Motor neuron (in vitro differentiated cells): ENCODE measurements at regions not wholly inside any gene's neighbourhood (a gene's known extent, or its start where the extent isn't known, plus 50 kb on each side); places are given as distances from the start of the nearest gene placed in this dataset.

ENCODE experiments used
- ATAC-seq, 8 experiments: fragments of 200-7000 bp; cut with Tn5 transposase; replicated peaks in 6 of 8; 2 replicates each; pipeline ENCODE4 v1.8.0; 2021; ENCODE audit warnings: mild to moderate bottlenecking in 8 of 8, moderate library complexity in 8 of 8
- H3K27ac ChIP-seq, 2 donors: fragments of 250-450 bp; sonication (Bioruptor Pico); 2 replicates each; pipeline ENCODE4 v1.9.0; 2021; ENCODE audit warnings: antibody characterized with exemption in 2 of 2, mild to moderate bottlenecking in 2 of 2, moderate library complexity in 1 of 2
- H3K4me1 ChIP-seq, 2 donors: fragments of 250-450 bp; sonication (Bioruptor Pico); replicated peaks in 1 of 2; 2 replicates each; pipeline ENCODE4 v1.6.1; 2021; ENCODE audit warnings: antibody characterized with exemption in 2 of 2, mild to moderate bottlenecking in 2 of 2, moderate library complexity in 1 of 2
- H3K4me3 ChIP-seq, 5 donors: fragments of 250-450 bp; sonication (Bioruptor Pico); 2 replicates each; pipeline ENCODE4 v1.9.0; 2021; ENCODE audit warnings: antibody characterized with exemption in 5 of 5, mild to moderate bottlenecking in 5 of 5, moderate library complexity in 4 of 5
- WGBS, 10 experiments: fragments of 450-650 bp; shearing (Covaris generic); methylation state at CpG; one replicate each; pipeline ENCODE4 v1.0.0; 2022; 5-methylcytosine and 5-hydroxymethylcytosine counted together
- in situ Hi-C, 9 experiments: fragments of 400-800 bp; cut with MboI; loops; one replicate each; pipeline ENCODE4 v1.15.0; 2021; ENCODE audit warnings: low sequenced_read_pairs in 9 of 9, low pct_unique_long_range_greater_than_20kb in 2 of 9; ENCODE audit not compliant: unreplicated experiment in 9 of 9

- in situ Hi-C loops = no loop called here
- 0 to 86% (median 69%) methylated on average over 1 of the region's 1 CpG; no CpG with 5 or more reads in 4 of the 10 experiments for WGBS, 10 experiments
- H3K27ac ChIP-seq = no peak overlapping the region
- no peak overlapping the region for H3K4me3 ChIP-seq
- ATAC-seq = peak in 1 of 8 experiments; percentile 12
- peaks cover 0 to 4% of the 10 kb centered on the region in 2 donors for H3K4me1 ChIP-seq
Measured at GRCh38 chr10:47169581-47169980, 130.4 kb upstream of the GDF10 start.

- Histone ChIP-seq H3K4me1 (peaks cover 12 to 15% of the 10 kb centered on the region in 2 donors), H3K4me3 (no peak overlapping the region), H3K27ac (no peak overlapping the region)
- 26 to 100% (median 63%) methylated on average over 1 to 4 of the region's 6 CpGs; no CpG with 5 or more reads in 2 of the 10 experiments for WGBS, 10 experiments
- ATAC-seq = no peak
- in situ Hi-C loops = no loop called here
Measured at GRCh38 chr10:47173929-47174442, 126.0 kb upstream of the GDF10 start.

- peaks cover 12 to 15% of the 10 kb centered on the region in 2 donors for H3K4me1 ChIP-seq
- H3K4me3 ChIP-seq = no peak overlapping the region
- WGBS, 10 experiments = 5 to 79% (median 35%) methylated on average over 2 to 12 of the region's 15 CpGs; no CpG with 5 or more reads in 2 of the 10 experiments
- in situ Hi-C loops = no loop called here
- H3K27ac ChIP-seq = no peak overlapping the region
- peak in 6 of 8 experiments; percentile 8 to 74 (median 72) for ATAC-seq
Measured at GRCh38 chr10:47175181-47176123, 124.5 kb upstream of the GDF10 start.

GRCh38 chr10:47176206-47176902, 123.6 kb upstream of the GDF10 start:
- in situ Hi-C loops = no loop called here
- ATAC-seq = peak; percentile 7 to 75 (median 28)
- H3K4me3 ChIP-seq = no peak overlapping the region
- H3K4me1 ChIP-seq = peaks cover 12 to 15% of the 10 kb centered on the region in 2 donors
- H3K27ac ChIP-seq = no peak overlapping the region
- WGBS, 10 experiments = 0 to 84% (median 43%) methylated on average over 3 to 8 of the region's 12 CpGs; no CpG with 5 or more reads in 4 of the 10 experiments

- peak in 4 of 8 experiments; percentile 22 to 95 (median 84) for ATAC-seq
- in situ Hi-C loops = no loop called here
- H3K4me3 ChIP-seq = no peak overlapping the region
- 5 to 100% (median 86%) methylated on average over 1 to 8 of the region's 8 CpGs for WGBS, 10 experiments
- H3K27ac ChIP-seq = no peak overlapping the region
- H3K4me1 ChIP-seq = peaks cover 12 to 15% of the 10 kb centered on the region in 2 donors
Measured at GRCh38 chr10:47176903-47177868, 122.8 kb upstream of the GDF10 start.

GRCh38 chr10:47178537-47179290, 121.3 kb upstream of the GDF10 start:
- H3K4me3 ChIP-seq = no peak overlapping the region
- peaks cover 12 to 15% of the 10 kb centered on the region in 2 donors for H3K4me1 ChIP-seq
- in situ Hi-C loops = no loop called here
- no peak overlapping the region for H3K27ac ChIP-seq
- no peak for ATAC-seq
- WGBS, 10 experiments = 40 to 100% (median 89%) methylated on average over 1 to 5 of the region's 5 CpGs; no CpG with 5 or more reads in 1 of the 10 experiments

GRCh38 chr10:47179291-47179647, 120.7 kb upstream of the GDF10 start:
- Histone ChIP-seq H3K4me1 (peaks cover 12 to 15% of the 10 kb centered on the region in 2 donors), H3K27ac (no peak overlapping the region), H3K4me3 (no peak overlapping the region)
- ATAC-seq = no peak
- in situ Hi-C loops = no loop called here
- WGBS, 10 experiments = 40 to 100% (median 83%) methylated on average over 1 of the region's 1 CpG; no CpG with 5 or more reads in 7 of the 10 experiments

GRCh38 chr10:47181052-47181849, 118.7 kb upstream of the GDF10 start:
- Histone ChIP-seq H3K27ac (no peak overlapping the region), H3K4me1 (peaks cover 0 to 4% of the 10 kb centered on the region in 2 donors), H3K4me3 (no peak overlapping the region)
- no peak for ATAC-seq
- in situ Hi-C loops = no loop called here
- 58 to 100% (median 91%) methylated on average over 2 to 15 of the region's 19 CpGs; no CpG with 5 or more reads in 1 of the 10 experiments for WGBS, 10 experiments

- WGBS, 10 experiments = 60 to 89% (median 89%) methylated on average over 3 to 6 of the region's 11 CpGs; no CpG with 5 or more reads in 7 of the 10 experiments
- no peaks in the 10 kb centered on the region for H3K4me1 ChIP-seq
- H3K27ac ChIP-seq = no peak overlapping the region
- in situ Hi-C loops = no loop called here
- peak in 1 of 8 experiments; percentile 22 for ATAC-seq
- H3K4me3 ChIP-seq = no peak overlapping the region
Measured at GRCh38 chr10:47182934-47183703, 116.9 kb upstream of the GDF10 start.

- Histone ChIP-seq H3K4me1 (no peaks in the 10 kb centered on the region), H3K27ac (no peak overlapping the region), H3K4me3 (no peak overlapping the region)
- in situ Hi-C loops = no loop called here
- 73 to 100% (median 93%) methylated on average over 1 to 3 of the region's 4 CpGs; no CpG with 5 or more reads in 6 of the 10 experiments for WGBS, 10 experiments
- peak in 1 of 8 experiments; percentile 89 for ATAC-seq
Measured at GRCh38 chr10:47183704-47184041, 116.3 kb upstream of the GDF10 start.
